ENCODE measurements at regions not wholly inside any gene's neighbourhood (a gene's known extent, or its start where the extent isn't known, plus 50 kb on each side); places are given as distances from the start of the nearest gene placed in this dataset.

- no peaks in the 10 kb centered on the region for H3K4me1 ChIP-seq
- H3K9me3 ChIP-seq, result no peaks in the 10 kb centered on the region
- intact Hi-C loops (cut with DNase I), result no loop called here
- no peaks in the 10 kb centered on the region for H3K36me3 ChIP-seq (replicated peaks in 1 of 2; ENCODE audit: insufficient read depth in 1 of 2, low read depth in 2 of 2)
- no peaks in the 10 kb centered on the region for H3K27me3 ChIP-seq
- no peak for TF ChIP-seq POLR2A (IDR thresholded peaks at IDR 0.05)
- TF ChIP-seq, protein P1, sequence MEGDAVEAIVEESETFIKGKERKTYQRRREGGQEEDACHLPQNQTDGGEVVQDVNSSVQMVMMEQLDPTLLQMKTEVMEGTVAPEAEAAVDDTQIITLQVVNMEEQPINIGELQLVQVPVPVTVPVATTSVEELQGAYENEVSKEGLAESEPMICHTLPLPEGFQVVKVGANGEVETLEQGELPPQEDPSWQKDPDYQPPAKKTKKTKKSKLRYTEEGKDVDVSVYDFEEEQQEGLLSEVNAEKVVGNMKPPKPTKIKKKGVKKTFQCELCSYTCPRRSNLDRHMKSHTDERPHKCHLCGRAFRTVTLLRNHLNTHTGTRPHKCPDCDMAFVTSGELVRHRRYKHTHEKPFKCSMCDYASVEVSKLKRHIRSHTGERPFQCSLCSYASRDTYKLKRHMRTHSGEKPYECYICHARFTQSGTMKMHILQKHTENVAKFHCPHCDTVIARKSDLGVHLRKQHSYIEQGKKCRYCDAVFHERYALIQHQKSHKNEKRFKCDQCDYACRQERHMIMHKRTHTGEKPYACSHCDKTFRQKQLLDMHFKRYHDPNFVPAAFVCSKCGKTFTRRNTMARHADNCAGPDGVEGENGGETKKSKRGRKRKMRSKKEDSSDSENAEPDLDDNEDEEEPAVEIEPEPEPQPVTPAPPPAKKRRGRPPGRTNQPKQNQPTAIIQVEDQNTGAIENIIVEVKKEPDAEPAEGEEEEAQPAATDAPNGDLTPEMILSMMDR (IDR thresholded peaks at IDR 0.05), result no peak
- H3K4me3 ChIP-seq, result no peak overlapping the region
- DNase-seq (no peak), ATAC-seq (no peak)
- no peak overlapping the region for H3K27ac ChIP-seq
- WGBS, 2 donors, result 55 to 61% methylated on average over 1 of the region's 1 CpG
These were observed 55.1 kb upstream of the STARD13 start for GRCh38 chr13:33340631-33341030.

DNA sequence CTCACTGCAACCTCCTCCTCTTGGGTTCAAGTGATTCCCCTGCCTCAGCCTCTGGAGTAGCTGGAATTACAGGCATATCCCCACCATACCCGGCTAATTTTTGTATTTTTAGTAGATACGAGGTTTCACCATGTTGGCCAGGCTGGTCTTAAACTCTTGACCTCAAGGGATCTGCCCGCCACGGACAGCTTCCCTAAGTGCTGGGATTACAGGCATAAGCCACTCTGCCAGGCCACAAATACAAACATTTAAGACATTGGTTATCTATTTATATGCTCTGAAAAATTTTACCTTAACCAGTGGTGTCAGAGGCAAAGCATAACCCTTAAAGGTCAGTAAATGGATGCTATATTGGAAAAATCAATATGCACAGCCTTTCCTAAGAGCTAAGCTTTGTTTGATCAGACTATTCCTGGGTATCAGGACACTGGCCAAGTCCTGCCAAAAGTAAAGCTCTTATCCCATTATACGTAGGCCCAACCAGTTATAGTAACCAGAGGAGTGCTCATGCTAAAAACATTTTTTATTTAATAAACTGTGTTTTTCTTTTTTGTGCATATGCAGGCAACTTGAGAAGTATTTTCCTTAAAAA, 56.4 kb upstream of the STARD13 start:
- WGBS, 2 donors, result 71 to 72% methylated on average over 5 of the region's 5 CpGs
- Histone ChIP-seq H3K27me3 (no peaks in the 10 kb centered on the region), H3K9me3 (no peaks in the 10 kb centered on the region), H3K27ac (no peak overlapping the region), H3K36me3 (replicated peaks in 1 of 2; ENCODE audit: insufficient read depth in 1 of 2, low read depth in 2 of 2) (no peaks in the 10 kb centered on the region), H3K4me3 (no peak overlapping the region), H3K4me1 (no peaks in the 10 kb centered on the region)
- TF ChIP-seq, protein P1 (IDR thresholded peaks at IDR 0.05), result no peak
- TF ChIP-seq POLR2A (IDR thresholded peaks at IDR 0.05), result no peak
- DNase-seq (no peak), ATAC-seq (no peak)
- intact Hi-C loops (cut with DNase I), result no loop called here

DNA sequence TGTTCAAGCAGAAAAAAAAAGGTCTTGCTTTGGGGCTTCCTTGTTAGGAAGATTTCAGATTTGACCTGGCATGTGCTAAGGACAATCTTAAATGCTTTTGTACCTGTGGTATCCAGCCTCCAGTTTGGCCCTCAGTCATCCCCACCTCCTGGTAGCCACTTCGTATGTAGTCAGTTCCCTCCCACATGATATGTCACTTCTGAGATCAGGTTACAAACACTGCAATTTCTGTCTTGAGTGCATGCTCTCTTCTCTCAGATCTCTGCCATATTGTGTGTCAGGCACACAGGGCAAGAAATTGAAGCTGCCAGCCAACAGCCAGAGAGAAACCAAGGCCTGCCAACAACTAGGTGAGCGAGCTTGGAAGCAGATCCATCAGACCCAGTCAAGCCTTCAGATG, 60.3 kb upstream of the STARD13 start:
- H3K4me3 ChIP-seq, result no peak overlapping the region
- H3K4me1 ChIP-seq, result peaks cover 15% of the 10 kb centered on the region
- no peak for ATAC-seq
- intact Hi-C loops (cut with DNase I), result no loop called here
- DNase-seq, result no peak
- H3K9me3 ChIP-seq, result no peaks in the 10 kb centered on the region
- no peaks in the 10 kb centered on the region for H3K36me3 ChIP-seq (replicated peaks in 1 of 2; ENCODE audit: insufficient read depth in 1 of 2, low read depth in 2 of 2)
- H3K27me3 ChIP-seq, result no peaks in the 10 kb centered on the region
- WGBS, 2 donors, result 54 to 71% methylated on average over 2 of the region's 2 CpGs
- TF ChIP-seq POLR2A (IDR thresholded peaks at IDR 0.05), result no peak
- TF ChIP-seq, protein P1 (IDR thresholded peaks at IDR 0.05), result no peak
- H3K27ac ChIP-seq, result no peak overlapping the region

DNA sequence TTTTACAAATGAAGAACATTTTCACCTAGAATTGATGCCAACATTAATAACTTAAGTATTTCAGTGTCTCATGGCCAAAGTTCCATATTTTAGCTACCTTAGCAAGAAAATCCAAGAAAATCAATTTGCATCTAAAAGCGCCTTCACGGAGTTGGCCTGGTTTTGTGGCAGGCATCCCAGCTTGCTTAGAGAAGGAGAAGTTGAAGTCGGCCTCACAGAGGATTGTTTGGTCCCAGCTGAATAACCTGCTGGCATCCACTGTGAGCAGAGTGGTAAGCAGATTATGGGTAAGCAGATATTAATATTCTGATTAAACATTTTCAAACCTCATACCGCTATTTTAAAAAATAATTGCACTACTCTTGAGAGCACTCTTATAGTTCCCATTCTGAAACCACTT, 62.3 kb upstream of the STARD13 start:
- Histone ChIP-seq H3K9me3 (no peaks in the 10 kb centered on the region), H3K36me3 (replicated peaks in 1 of 2; ENCODE audit: insufficient read depth in 1 of 2, low read depth in 2 of 2) (no peaks in the 10 kb centered on the region), H3K4me1 (peaks cover 29% of the 10 kb centered on the region), H3K4me3 (no peak overlapping the region), H3K27ac (peak overlapping the region in 1 of 4 donors; percentile 87), H3K27me3 (no peaks in the 10 kb centered on the region)
- ATAC-seq (no peak), DNase-seq (no peak)
- intact Hi-C loops (cut with DNase I), result no loop called here
- WGBS, 2 donors, result 53 to 62% methylated on average over 4 of the region's 4 CpGs
- no peak for TF ChIP-seq POLR2A (IDR thresholded peaks at IDR 0.05)
- TF ChIP-seq, protein P1 (IDR thresholded peaks at IDR 0.05), result no peak

GRCh38 chr13:33348366-33348765, 62.8 kb upstream of the STARD13 start:
- Histone ChIP-seq H3K4me1 (peaks cover 29% of the 10 kb centered on the region), H3K4me3 (no peak overlapping the region), H3K9me3 (no peaks in the 10 kb centered on the region), H3K27me3 (no peaks in the 10 kb centered on the region), H3K36me3 (replicated peaks in 1 of 2; ENCODE audit: insufficient read depth in 1 of 2, low read depth in 2 of 2) (no peaks in the 10 kb centered on the region), H3K27ac (peak overlapping the region in 1 of 4 donors; percentile 87)
- 44 to 46% methylated on average over 2 of the region's 2 CpGs for WGBS, 2 donors
- TF ChIP-seq, protein P1 (IDR thresholded peaks at IDR 0.05), result no peak
- TF ChIP-seq POLR2A (IDR thresholded peaks at IDR 0.05), result no peak
- ATAC-seq (no peak), DNase-seq (no peak)
- intact Hi-C loops (cut with DNase I), result no loop called here
